Stimulated activated CD8-positive, alpha-beta memory T cell treated with anti-CD3 and anti-CD28 coated beads, Interleukin-12 subunit alpha, Interleukin-12 subunit beta, amount 100 ng/mL, for 1 hour (primary cell): ENCODE measurements at regions not wholly inside any gene's neighbourhood (a gene's known extent, or its start where the extent isn't known, plus 50 kb on each side); places are given as distances from the start of the nearest gene placed in this dataset.
"Not testable (repeated sequence)": the region's sequence is repeated elsewhere in the genome, so short reads cannot be mapped to it uniquely, and the experiment has no call there.

Experiments used
- DNase-seq: peaks from one replicate; pipeline ENCODE4 v3.0.0-alpha.2; 2020; ENCODE audit warnings: low read depth

- DNase-seq: not testable (repeated sequence)
Observed at GRCh38 chr5:96319981-96320739, 112.9 kb downstream of the PCSK1 start.

- no peak for DNase-seq
Observed at GRCh38 chr5:96318569-96319110, 114.4 kb downstream of the PCSK1 start.

- DNase-seq: no peak
Observed at GRCh38 chr5:96317945-96318344, 115.1 kb downstream of the PCSK1 start.

GRCh38 chr5:96316487-96316886 lies 116.6 kb downstream of the PCSK1 start:
- DNase-seq: no peak

GRCh38 chr5:96316017-96316416 lies 117.0 kb downstream of the PCSK1 start:
- no peak for DNase-seq

- no peak for DNase-seq
Observed at GRCh38 chr5:96315431-96315830, 117.6 kb downstream of the PCSK1 start.

GRCh38 chr5:96312383-96312782 lies 120.7 kb downstream of the PCSK1 start:
- DNase-seq: no peak

GRCh38 chr5:96307047-96307446 lies 126.0 kb downstream of the PCSK1 start:
- DNase-seq: not testable (repeated sequence)

GRCh38 chr5:96302174-96302738 lies 130.8 kb downstream of the PCSK1 start:
- no peak for DNase-seq

GRCh38 chr5:96300976-96301375 lies 132.1 kb downstream of the PCSK1 start:
- DNase-seq: no peak

- no peak for DNase-seq
Observed at GRCh38 chr5:96297867-96298266, 135.2 kb downstream of the PCSK1 start.

- DNase-seq: no peak
Observed at GRCh38 chr5:96297290-96297689, 135.8 kb downstream of the PCSK1 start.

GRCh38 chr5:96294884-96295202 lies 138.2 kb downstream of the PCSK1 start:
- DNase-seq: no peak

GRCh38 chr5:96293966-96294883 lies 138.8 kb downstream of the PCSK1 start:
- no peak for DNase-seq

GRCh38 chr5:96292582-96293247 lies 140.3 kb downstream of the PCSK1 start:
- DNase-seq: no peak

GRCh38 chr5:96289287-96289686 lies 143.8 kb downstream of the PCSK1 start:
- not testable (repeated sequence) for DNase-seq

GRCh38 chr5:96288845-96289185 lies 144.2 kb downstream of the PCSK1 start:
- DNase-seq: no peak

GRCh38 chr5:96288166-96288844 lies 144.7 kb downstream of the PCSK1 start:
- no peak for DNase-seq

- DNase-seq: no peak
Observed at GRCh38 chr5:96287136-96287535, 145.9 kb downstream of the PCSK1 start.

GRCh38 chr5:96285823-96286222 lies 147.2 kb downstream of the PCSK1 start:
- DNase-seq: no peak

GRCh38 chr5:96284727-96285389 lies 148.2 kb downstream of the PCSK1 start:
- DNase-seq: no peak
